Kidney (tissue), 13 donors: ENCODE measurements at regions not wholly inside any gene's neighbourhood (a gene's known extent, or its start where the extent isn't known, plus 50 kb on each side); places are given as distances from the start of the nearest gene placed in this dataset.

Experiments
- DNase-seq, 5 donors: peaks; one replicate each; pipeline ENCODE4 v3.0.0-alpha.2; 2013 to 2020
- FAIRE-seq: peaks from 2 replicates; lab custom pipeline; 2012; peaks lifted over from hg19 to GRCh38; lab: Jason Lieb, UNC
- H3K27ac ChIP-seq, 2 donors: one replicate each; pipeline ENCODE4 v1.7.0; 2013; ENCODE audit warnings: low read depth in 2 of 2, low read length in 2 of 2, inconsistent platforms in 1 of 2
- H3K27me3 ChIP-seq: one replicate; pipeline ENCODE4 v1.7.1; 2013; ENCODE audit warnings: low read length, inconsistent platforms; ENCODE audit not compliant: control insufficient read depth, insufficient read depth
- H3K36me3 ChIP-seq, 3 donors: one replicate each; pipeline versions ENCODE4 v1.7.0 to v1.7.1; 2013; ENCODE audit warnings: low read length in 3 of 3, control low read depth in 1 of 3, inconsistent platforms in 1 of 3; ENCODE audit not compliant: insufficient read depth in 3 of 3, control insufficient read depth in 2 of 3
- H3K4me1 ChIP-seq, 3 donors: one replicate each; pipeline versions ENCODE4 v1.7.0 to v1.7.1; 2013; ENCODE audit warnings: low read length in 3 of 3, inconsistent platforms in 1 of 3, low read depth in 1 of 3; ENCODE audit not compliant: control insufficient read depth in 2 of 3, insufficient read depth in 2 of 3
- H3K4me3 ChIP-seq, 3 donors: one replicate each; pipeline versions ENCODE4 v1.7.0 to v1.8.1; 2013; ENCODE audit warnings: low read length in 3 of 3, control low read depth in 1 of 3, inconsistent platforms in 1 of 3
- H3K9ac ChIP-seq, 3 donors: one replicate each; pipeline versions ENCODE4 v1.7.0 to v1.7.1; 2013; ENCODE audit warnings: low read length in 3 of 3, control low read depth in 1 of 3, inconsistent platforms in 1 of 3
- H3K9me3 ChIP-seq, 3 donors: one replicate each; pipeline versions ENCODE4 v1.7.0 to v1.7.1; 2013; ENCODE audit warnings: low read length in 3 of 3, control low read depth in 1 of 3, inconsistent platforms in 1 of 3; ENCODE audit not compliant: control insufficient read depth in 2 of 3, insufficient read depth in 1 of 3
- CTCF ChIP-seq: IDR thresholded peaks from 3 replicates; pipeline ENCODE4 v1.5.1; 2012; ENCODE audit warnings: mild to moderate bottlenecking, moderate library complexity, borderline replicate concordance; ENCODE audit not compliant: insufficient read depth; ENCODE audit errors: extremely low read depth
- intact Hi-C: fragments of 100-400 bp; cut with DNase I; formaldehyde crosslinking; loops from one replicate; pipeline ENCODE4 v1.11.1; 2022
- donor health status: control.
- donor health status: control.
- donor health status: control.
- donor health status: control.
- donor health status: control.
- donor health status: DM: yes; HTN: yes; CAD: no.
- donor health status: Normal renal cell carcinoma (clear cell type).

- no peak overlapping the region for H3K27ac ChIP-seq
- no peaks in the 10 kb centered on the region for H3K9me3 ChIP-seq
- intact Hi-C loops: no loop called here
- no peaks in the 10 kb centered on the region for H3K36me3 ChIP-seq
- no peak for TF ChIP-seq CTCF
- H3K27me3 ChIP-seq: no peaks in the 10 kb centered on the region
- no peak overlapping the region for H3K4me3 ChIP-seq
- FAIRE-seq (no peak), DNase-seq (no peak)
- no peaks in the 10 kb centered on the region for H3K4me1 ChIP-seq
- H3K9ac ChIP-seq: no peak overlapping the region
Measured at GRCh38 chr2:60339286-60339685, 214.2 kb downstream of the BCL11A start.

- FAIRE-seq (no peak), DNase-seq (no peak)
Measured at GRCh38 chr2:60337142-60337497, 216.3 kb downstream of the BCL11A start.

GRCh38 chr2:60336442-60337141 lies 216.9 kb downstream of the BCL11A start:
- no peak for DNase-seq
- Histone ChIP-seq H3K4me1 (no peaks in the 10 kb centered on the region), H3K27ac (no peak overlapping the region), H3K27me3 (no peaks in the 10 kb centered on the region), H3K4me3 (no peak overlapping the region), H3K36me3 (no peaks in the 10 kb centered on the region), H3K9me3 (no peaks in the 10 kb centered on the region), H3K9ac (no peak overlapping the region)
- no peak for TF ChIP-seq CTCF
- FAIRE-seq: no peak
- intact Hi-C loops: no loop called here

More at GRCh38 chr2:60337142-60337497, 216.3 kb downstream of the BCL11A start:
- H3K36me3 ChIP-seq: no peaks in the 10 kb centered on the region
- H3K27me3 ChIP-seq: no peaks in the 10 kb centered on the region
- no peak overlapping the region for H3K9ac ChIP-seq
- H3K4me3 ChIP-seq: no peak overlapping the region
- no peak for TF ChIP-seq CTCF
- no peaks in the 10 kb centered on the region for H3K9me3 ChIP-seq
- no peak overlapping the region for H3K27ac ChIP-seq
- H3K4me1 ChIP-seq: no peaks in the 10 kb centered on the region
- intact Hi-C loops: no loop called here
